Fibroblast of peridontal ligament (primary cell): ENCODE measurements at regions not wholly inside any gene's neighbourhood (a gene's known extent, or its start where the extent isn't known, plus 50 kb on each side); places are given as distances from the start of the nearest gene placed in this dataset.

ENCODE experiments used
- DNase-seq: peaks from one replicate; pipeline ENCODE4 v3.0.0-alpha.2; 2010; ENCODE audit errors: extremely low read depth

- no peak for DNase-seq
Observed at GRCh38 chr22:48262596-48263430, 1500.4 kb downstream of the TBC1D22A start.

GRCh38 chr22:48261706-48262105 lies 1499.3 kb downstream of the TBC1D22A start:
- no peak for DNase-seq

GRCh38 chr22:48261048-48261621 lies 1498.7 kb downstream of the TBC1D22A start:
- DNase-seq, result no peak

- DNase-seq, result no peak
Observed at GRCh38 chr22:48259991-48260670, 1497.7 kb downstream of the TBC1D22A start.

GRCh38 chr22:48258811-48259210 lies 1496.4 kb downstream of the TBC1D22A start:
- DNase-seq, result no peak

DNA sequence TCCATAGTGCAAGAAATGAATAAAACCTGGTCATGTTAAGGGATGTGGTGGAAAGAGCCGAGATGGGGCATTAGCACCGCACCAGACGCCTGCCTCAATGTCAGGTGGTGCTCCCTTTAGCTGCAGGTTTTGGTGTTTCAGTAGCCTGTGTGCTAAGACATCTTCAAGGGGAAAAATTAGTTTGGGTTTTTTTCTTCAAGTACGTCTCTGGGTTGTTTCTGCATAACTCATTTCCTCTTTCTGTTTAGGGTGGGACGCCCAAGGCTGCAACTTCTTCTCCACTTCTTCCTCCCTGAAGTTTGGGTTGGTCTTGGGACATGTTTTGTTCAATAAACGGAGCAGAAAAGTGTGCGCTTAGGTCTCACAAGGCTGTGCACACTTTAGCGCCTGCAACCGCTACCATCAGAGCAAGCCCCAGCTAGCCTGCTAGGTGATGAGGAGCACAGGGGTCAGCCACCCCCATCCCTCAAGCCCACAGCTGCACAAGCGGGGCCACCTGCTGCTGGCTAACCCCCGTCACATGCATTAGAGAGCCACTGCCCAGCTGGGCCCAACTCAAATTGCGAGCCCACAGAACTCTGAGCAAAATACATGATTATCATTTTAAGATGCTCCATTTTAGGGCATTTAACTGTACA lies 1495.7 kb downstream of the TBC1D22A start:
- no peak for DNase-seq

GRCh38 chr22:48257685-48258055 lies 1495.2 kb downstream of the TBC1D22A start:
- DNase-seq, result no peak

- no peak for DNase-seq
Observed at GRCh38 chr22:48256776-48257684, 1494.6 kb downstream of the TBC1D22A start.

DNA sequence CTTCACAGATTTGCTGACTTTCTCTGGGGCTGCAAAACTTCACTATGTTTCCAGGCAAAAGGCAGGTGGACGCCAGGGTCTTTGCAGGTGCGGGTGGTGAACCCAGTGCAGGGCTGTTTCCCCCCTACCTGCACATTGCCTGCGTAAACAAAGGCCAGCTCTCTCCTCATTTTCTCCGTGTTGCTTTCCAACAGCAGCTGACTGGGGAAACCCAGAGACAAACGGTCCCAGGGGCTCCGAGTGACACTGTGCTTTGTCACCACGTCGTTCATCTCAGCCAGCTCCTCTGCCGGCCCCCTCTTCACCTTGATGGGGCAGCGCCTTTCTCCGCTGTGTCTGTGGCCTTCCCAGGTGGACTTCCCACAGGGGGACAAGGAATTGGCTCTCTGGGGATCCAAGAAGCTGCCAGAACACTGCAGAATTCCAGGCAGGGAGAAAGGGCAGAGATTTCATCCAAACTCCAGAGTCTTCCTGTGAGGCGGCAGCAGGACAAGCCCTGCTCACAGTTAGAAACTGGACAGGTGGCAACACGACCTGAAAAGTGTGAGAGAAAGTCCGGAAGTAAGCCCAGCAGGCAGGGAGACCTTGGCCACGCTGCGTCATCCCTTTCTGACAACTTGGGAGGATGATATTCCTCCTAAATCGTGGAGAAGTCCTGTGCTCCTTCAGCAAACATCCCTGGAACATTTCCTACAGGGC lies 1493.7 kb downstream of the TBC1D22A start:
- no peak for DNase-seq

GRCh38 chr22:48254311-48254873 lies 1491.9 kb downstream of the TBC1D22A start:
- no peak for DNase-seq

DNA sequence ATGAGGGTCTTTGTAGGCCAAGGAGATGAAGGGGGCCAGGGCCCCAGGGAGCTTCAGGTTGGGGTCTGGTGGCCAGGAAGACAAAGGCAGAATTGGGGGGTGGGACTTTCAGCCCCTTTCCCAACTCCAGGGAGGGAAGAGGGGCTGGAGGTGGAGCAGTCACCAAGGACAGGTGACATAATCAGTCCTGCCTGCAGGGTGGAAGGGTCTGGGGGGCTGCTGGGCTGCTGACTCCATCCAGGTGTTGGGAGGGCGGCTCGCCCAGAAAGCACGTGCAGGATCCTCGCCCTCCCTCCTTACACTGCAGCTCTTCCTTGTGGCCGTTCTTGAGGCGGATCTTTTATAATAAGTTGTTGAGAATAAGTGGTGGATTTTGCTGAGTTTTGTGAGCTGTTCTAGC lies 1491.1 kb downstream of the TBC1D22A start:
- DNase-seq, result no peak

GRCh38 chr22:48253136-48253535 lies 1490.7 kb downstream of the TBC1D22A start:
- DNase-seq, result no peak

GRCh38 chr22:48251629-48252028 lies 1489.2 kb downstream of the TBC1D22A start:
- DNase-seq, result no peak

GRCh38 chr22:48250937-48251530 lies 1488.6 kb downstream of the TBC1D22A start:
- DNase-seq, result no peak

DNA sequence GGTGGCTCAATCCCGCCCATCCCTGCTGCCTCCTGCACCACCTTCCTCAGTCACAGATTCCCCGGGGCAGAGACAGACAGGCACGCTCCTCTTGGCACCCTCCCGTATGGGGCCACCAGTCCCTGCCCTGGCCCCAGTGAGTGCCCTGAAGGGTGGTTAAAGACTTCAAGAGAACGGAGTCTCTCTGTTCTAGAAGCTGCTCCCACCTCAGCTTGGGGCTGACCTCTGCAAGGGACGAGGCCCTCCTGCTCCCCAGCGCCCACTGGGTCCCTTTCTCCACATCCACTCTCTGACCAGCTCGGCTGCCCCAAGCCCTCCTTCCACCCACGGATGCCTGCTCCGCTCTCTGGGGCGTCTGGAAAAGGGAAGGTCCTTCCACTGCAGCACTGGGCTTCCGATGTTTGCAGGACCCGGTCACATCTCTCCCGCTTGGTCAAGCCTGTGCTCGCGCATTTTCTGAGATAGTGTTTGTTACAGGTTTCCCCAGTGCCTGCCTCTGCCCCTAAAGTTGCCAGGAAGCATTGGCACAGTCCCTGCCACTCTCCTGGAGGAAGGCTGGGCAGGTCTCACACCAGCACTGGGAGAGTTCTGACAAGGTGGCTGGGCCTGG lies 1487.9 kb downstream of the TBC1D22A start:
- no peak for DNase-seq

DNA sequence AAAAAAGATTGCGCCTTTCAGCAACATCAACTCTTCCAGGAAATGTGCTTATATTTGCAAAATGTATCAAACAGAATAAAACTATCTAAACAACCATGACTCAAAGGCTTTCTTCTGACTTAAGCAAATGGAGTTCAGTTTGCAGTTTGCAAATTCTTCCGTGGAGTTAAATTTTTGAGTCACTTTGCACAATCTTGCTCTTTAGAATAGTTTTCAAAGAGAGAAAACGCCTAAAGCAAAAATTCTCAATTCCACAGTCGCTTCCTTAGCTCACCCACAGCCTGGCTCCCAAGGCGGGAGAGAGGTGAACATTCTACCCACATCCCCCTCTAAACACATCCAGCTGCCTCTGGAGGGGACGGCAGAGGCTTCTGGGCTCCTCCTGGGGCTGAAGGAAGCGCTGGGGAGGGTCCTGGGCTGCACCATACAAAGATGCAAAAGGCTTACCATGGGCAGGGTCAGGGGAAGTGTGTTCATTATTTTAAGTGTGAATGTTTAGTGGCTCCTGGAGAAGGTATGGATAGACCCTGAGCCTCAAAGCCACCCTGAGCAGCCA lies 1487.3 kb downstream of the TBC1D22A start:
- no peak for DNase-seq

GRCh38 chr22:48248901-48249455 lies 1486.5 kb downstream of the TBC1D22A start:
- no peak for DNase-seq

DNA sequence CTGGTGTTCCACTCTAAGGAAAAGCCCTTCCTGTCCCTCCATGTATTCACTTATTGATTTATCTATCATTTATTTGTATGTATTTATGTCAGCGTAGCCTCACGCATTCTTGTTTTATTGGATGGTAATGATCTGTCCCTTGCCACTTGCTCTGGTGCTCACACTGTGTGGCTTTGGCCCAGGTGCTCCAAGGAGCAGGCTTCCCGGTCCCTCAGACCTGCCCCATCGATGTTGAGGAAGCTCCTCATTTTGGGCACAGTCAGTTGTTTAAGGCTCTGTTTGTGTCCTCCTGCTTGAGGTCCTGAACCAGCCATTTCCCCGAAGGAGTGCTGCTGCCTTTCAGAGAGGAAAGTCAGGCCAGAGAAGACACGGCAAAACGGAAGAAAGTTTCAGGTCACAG lies 1485.4 kb downstream of the TBC1D22A start:
- no peak for DNase-seq

DNA sequence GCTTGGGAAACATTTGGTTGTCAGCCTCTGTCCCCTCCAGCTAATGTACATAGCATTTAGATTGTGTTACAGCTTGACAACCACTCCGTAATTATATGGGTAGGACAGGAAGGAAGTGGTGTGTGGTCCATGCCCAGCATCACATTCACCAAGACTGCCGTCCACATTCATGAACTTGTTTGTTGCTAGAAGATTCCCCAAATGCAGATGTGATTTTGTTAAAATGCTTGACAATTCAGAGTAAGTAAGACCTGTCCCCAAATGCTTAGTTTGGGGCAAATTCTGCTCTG lies 1482.7 kb downstream of the TBC1D22A start:
- no peak for DNase-seq
